ENCODE measurements at regions not wholly inside any gene's neighbourhood (a gene's known extent, or its start where the extent isn't known, plus 50 kb on each side); places are given as distances from the start of the nearest gene placed in this dataset.

DNA sequence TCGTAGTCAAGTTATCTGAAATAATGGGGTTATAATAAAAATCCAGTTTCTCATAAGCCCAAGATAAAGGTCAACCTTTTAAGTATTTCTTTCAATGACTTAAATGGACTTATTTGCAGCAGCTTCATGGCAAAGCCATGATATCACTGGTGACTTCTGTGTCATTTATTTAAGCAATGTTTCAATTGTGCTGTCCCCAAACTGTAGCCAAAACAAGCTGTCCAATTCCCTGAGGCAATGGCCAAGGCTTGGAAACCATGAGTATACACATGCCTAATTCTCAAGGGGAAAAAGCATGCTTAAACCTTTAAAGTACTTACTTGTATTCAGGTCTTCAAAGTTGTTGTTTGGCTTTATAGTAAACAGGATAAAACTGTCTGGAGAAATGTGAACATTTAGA is 376.4 kb upstream of the TNC start:
- TF ChIP-seq SIN3A (IDR thresholded peaks at IDR 0.05; ENCODE audit: borderline replicate concordance, insufficient read depth, low read depth, low read length), result no peak
- TF ChIP-seq POLR2AphosphoS5 (IDR thresholded peaks at IDR 0.05; ENCODE audit: low read depth, low read length), result no peak
- TF ChIP-seq, protein P1, sequence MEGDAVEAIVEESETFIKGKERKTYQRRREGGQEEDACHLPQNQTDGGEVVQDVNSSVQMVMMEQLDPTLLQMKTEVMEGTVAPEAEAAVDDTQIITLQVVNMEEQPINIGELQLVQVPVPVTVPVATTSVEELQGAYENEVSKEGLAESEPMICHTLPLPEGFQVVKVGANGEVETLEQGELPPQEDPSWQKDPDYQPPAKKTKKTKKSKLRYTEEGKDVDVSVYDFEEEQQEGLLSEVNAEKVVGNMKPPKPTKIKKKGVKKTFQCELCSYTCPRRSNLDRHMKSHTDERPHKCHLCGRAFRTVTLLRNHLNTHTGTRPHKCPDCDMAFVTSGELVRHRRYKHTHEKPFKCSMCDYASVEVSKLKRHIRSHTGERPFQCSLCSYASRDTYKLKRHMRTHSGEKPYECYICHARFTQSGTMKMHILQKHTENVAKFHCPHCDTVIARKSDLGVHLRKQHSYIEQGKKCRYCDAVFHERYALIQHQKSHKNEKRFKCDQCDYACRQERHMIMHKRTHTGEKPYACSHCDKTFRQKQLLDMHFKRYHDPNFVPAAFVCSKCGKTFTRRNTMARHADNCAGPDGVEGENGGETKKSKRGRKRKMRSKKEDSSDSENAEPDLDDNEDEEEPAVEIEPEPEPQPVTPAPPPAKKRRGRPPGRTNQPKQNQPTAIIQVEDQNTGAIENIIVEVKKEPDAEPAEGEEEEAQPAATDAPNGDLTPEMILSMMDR (IDR thresholded peaks at IDR 0.05), result no peak
